H1 (cell line): ENCODE measurements at regions not wholly inside any gene's neighbourhood (a gene's known extent, or its start where the extent isn't known, plus 50 kb on each side); places are given as distances from the start of the nearest gene placed in this dataset.

Experiments
- CTCF ChIA-PET: fragments of 300-600 bp; sonication (Branson Sonifier 250); formaldehyde crosslinking; loops from one replicate; lab custom pipeline; 2021; ENCODE audit not compliant: partially characterized antibody; lab: Charles Lee
- POLR2A ChIA-PET: fragments of 300-600 bp; sonication (Branson Sonifier 250); formaldehyde crosslinking; loops from one replicate; lab custom pipeline; 2021; ENCODE audit warnings: inconsistent platforms; ENCODE audit not compliant: partially characterized antibody; lab: Charles Lee
- DNase-seq, 2 experiments: peaks; one replicate each; pipeline versions ENCODE4 v3.0.0 to v3.0.0-alpha.2; 2010 to 2022; ENCODE audit warnings: low spot score in 2 of 2, low read depth in 1 of 2, mixed read lengths in 1 of 2
- FAIRE-seq: peaks from 2 replicates; lab custom pipeline; 2011; peaks lifted over from hg19 to GRCh38; lab: Jason Lieb, UNC
- H2AFZ ChIP-seq: 2 replicates; pipeline ENCODE4 v1.8.1; 2012; ENCODE audit warnings: low read length, inconsistent platforms
- H2AK5ac ChIP-seq: 2 replicates; pipeline ENCODE4 v1.6.1; 2013; ENCODE audit warnings: low read depth, low read length
- H2BK120ac ChIP-seq: replicated peaks from 2 replicates; pipeline ENCODE3; 2013; ENCODE audit warnings: low read depth, low read length, inconsistent platforms
- H2BK12ac ChIP-seq: 2 replicates; pipeline ENCODE4 v1.6.1; 2013; ENCODE audit warnings: low read depth, low read length
- H2BK15ac ChIP-seq: 2 replicates; pipeline ENCODE4 v1.6.1; 2013; ENCODE audit warnings: low read length
- H2BK20ac ChIP-seq: 2 replicates; pipeline ENCODE4 v1.6.1; 2013; ENCODE audit warnings: low read length
- H2BK5ac ChIP-seq: 2 replicates; pipeline ENCODE4 v1.6.1; 2013; ENCODE audit warnings: low read depth, low read length
- H3K14ac ChIP-seq: 2 replicates; pipeline ENCODE4 v1.6.1; 2013; ENCODE audit warnings: inconsistent platforms; ENCODE audit not compliant: insufficient read length
- H3K18ac ChIP-seq: 2 replicates; pipeline ENCODE4 v1.6.1; 2013; ENCODE audit warnings: low read length; ENCODE audit errors: extremely low read depth
- H3K23ac ChIP-seq: 2 replicates; pipeline ENCODE4 v1.6.1; 2013; ENCODE audit warnings: inconsistent platforms; ENCODE audit not compliant: insufficient read length
- H3K23me2 ChIP-seq: 2 replicates; pipeline ENCODE4 v1.6.1; 2013; ENCODE audit warnings: low read depth, low read length
- H3K27ac ChIP-seq: 2 replicates; pipeline ENCODE4 v1.6.1; 2011; ENCODE audit warnings: low read depth, low read length, inconsistent platforms
- H3K27me3 ChIP-seq, 4 experiments: replicated peaks in 1 of 4; 1 replicate in 1 of 4; 2 replicates in 3 of 4; pipeline versions ENCODE4 v1.6.1 to v1.8.1; 2011 to 2013; ENCODE audit warnings: low read length in 3 of 4, mild to moderate bottlenecking in 3 of 4, inconsistent platforms in 2 of 4, mixed read lengths in 2 of 4, moderate library complexity in 1 of 4; ENCODE audit not compliant: control insufficient read depth in 3 of 4, insufficient read depth in 3 of 4; ENCODE audit errors: extremely low read depth in 1 of 4
- H3K36me3 ChIP-seq, 4 experiments: 2 replicates each; pipeline versions ENCODE4 v1.6.1 to v1.8.1; 2011 to 2013; ENCODE audit warnings: mild to moderate bottlenecking in 4 of 4, low read length in 3 of 4, moderate library complexity in 2 of 4, control low read depth in 1 of 4, inconsistent platforms in 1 of 4; ENCODE audit not compliant: insufficient read depth in 4 of 4, control insufficient read depth in 2 of 4
- H3K4ac ChIP-seq: replicated peaks from 2 replicates; pipeline ENCODE3; 2013; ENCODE audit warnings: low read length, low read depth, mixed read lengths, inconsistent platforms; ENCODE audit not compliant: insufficient read length
- H3K4me1 ChIP-seq, 4 experiments: replicated peaks in 1 of 4; 1 replicate in 1 of 4; 2 replicates in 3 of 4; pipeline versions ENCODE4 v1.6.1 to v1.8.1; 2011 to 2013; ENCODE audit warnings: low read length in 3 of 4, inconsistent platforms in 2 of 4, mixed read lengths in 1 of 4; ENCODE audit not compliant: insufficient read depth in 4 of 4, control insufficient read depth in 3 of 4
- H3K4me2 ChIP-seq, 2 experiments: 2 replicates each; pipeline versions ENCODE4 v1.6.1 to v1.8.1; 2011 to 2013; ENCODE audit warnings: low read depth in 2 of 2, low read length in 2 of 2, control low read depth in 1 of 2, inconsistent platforms in 1 of 2, mild to moderate bottlenecking in 1 of 2; ENCODE audit not compliant: insufficient read depth in 1 of 2
- H3K4me3 ChIP-seq, 4 experiments: fragments of 200-600, 300-600 bp in 1 of 4; sonication (generic), shearing (Covaris generic), sonication (Bioruptor Twin) in 1 of 4; 2 replicates each; pipeline versions ENCODE4 v1.5.1 to v1.8.1; 2011 to 2016; ENCODE audit warnings: low read length in 4 of 4, low read depth in 3 of 4, control low read depth in 2 of 4, inconsistent platforms in 2 of 4, mild to moderate bottlenecking in 2 of 4, mixed read lengths in 1 of 4, moderate library complexity in 1 of 4; ENCODE audit not compliant: insufficient read depth in 2 of 4; ENCODE audit errors: extremely low read depth in 1 of 4
- H3K56ac ChIP-seq: replicated peaks from 2 replicates; pipeline ENCODE3; 2013; ENCODE audit warnings: low read depth, mild to moderate bottlenecking, mixed read lengths, low read length, inconsistent platforms; ENCODE audit not compliant: insufficient read length
- H3K79me1 ChIP-seq: 2 replicates; pipeline ENCODE4 v1.6.1; 2013; ENCODE audit warnings: low read depth, low read length, control low read depth
- H3K79me2 ChIP-seq, 2 experiments: 2 replicates each; pipeline versions ENCODE4 v1.6.1 to v1.8.1; 2012 to 2013; ENCODE audit warnings: low read length in 2 of 2, mild to moderate bottlenecking in 2 of 2, inconsistent platforms in 1 of 2; ENCODE audit not compliant: insufficient read depth in 2 of 2, control insufficient read depth in 1 of 2
- H3K9ac ChIP-seq, 4 experiments: replicated peaks in 1 of 4; 1 replicate in 1 of 4; 2 replicates in 3 of 4; pipeline versions ENCODE4 v1.6.1 to v1.8.1; 2011 to 2013; ENCODE audit warnings: low read depth in 3 of 4, low read length in 3 of 4, control low read depth in 2 of 4, mild to moderate bottlenecking in 2 of 4, moderate library complexity in 2 of 4, inconsistent platforms in 1 of 4; ENCODE audit errors: extremely low read depth in 1 of 4
- H3K9me3 ChIP-seq, 2 experiments: 2 replicates each; pipeline versions ENCODE4 v1.6.1 to v1.8.1; 2012 to 2013; ENCODE audit warnings: mild to moderate bottlenecking in 2 of 2, moderate library complexity in 2 of 2, control low read depth in 1 of 2, inconsistent platforms in 1 of 2, low read depth in 1 of 2, low read length in 1 of 2, mixed read lengths in 1 of 2; ENCODE audit not compliant: insufficient read depth in 2 of 2
- H4K20me1 ChIP-seq, 2 experiments: replicated peaks in 1 of 2; 2 replicates each; pipeline versions ENCODE3 to v1.8.1; 2011 to 2013; ENCODE audit warnings: inconsistent platforms in 2 of 2, low read length in 2 of 2, mild to moderate bottlenecking in 1 of 2; ENCODE audit not compliant: insufficient read depth in 2 of 2, control insufficient read depth in 1 of 2
- H4K5ac ChIP-seq: 2 replicates; pipeline ENCODE4 v1.6.1; 2013; ENCODE audit warnings: low read length, low read depth, mixed read lengths, inconsistent platforms; ENCODE audit not compliant: insufficient read length
- H4K8ac ChIP-seq: 2 replicates; pipeline ENCODE4 v1.8.0; 2013; ENCODE audit warnings: mild to moderate bottlenecking, moderate library complexity, low read length, inconsistent platforms; ENCODE audit not compliant: insufficient read depth; ENCODE audit errors: extremely low read depth
- H4K91ac ChIP-seq: replicated peaks from 2 replicates; pipeline ENCODE3; 2013; ENCODE audit warnings: low read length, mixed read lengths, inconsistent platforms; ENCODE audit not compliant: insufficient read length
- CBX5 ChIP-seq: fragments of 300-800, 300-1000 bp; sonication (generic); IDR thresholded peaks from 2 replicates; pipeline ENCODE4 v1.7.1; 2016; ENCODE audit warnings: antibody characterized with exemption, low read length, low read depth
- PHF8 ChIP-seq: fragments of 200-600 bp; sonication (generic); conservative IDR thresholded peaks from 2 replicates; pipeline ENCODE4 v1.7.1; 2012; ENCODE audit warnings: low read depth, mild to moderate bottlenecking, inconsistent platforms, low read length, moderate library complexity
- whole genome bisulfite sequencing, 2 experiments: shearing (Covaris generic) in 1 of 2; methylation state at CpG; one replicate each; pipeline versions ENCODE4 v1.1.6 to v1.1.7; 2013 to 2015; ENCODE audit warnings: low lambda C conversion rate in 2 of 2, mixed read lengths in 2 of 2, inconsistent platforms in 1 of 2, low coverage in 1 of 2, missing lambda C conversion rate in 1 of 2; ENCODE audit not compliant: insufficient replicate concordance in 2 of 2, insufficient coverage in 1 of 2, insufficient read length in 1 of 2; ENCODE audit errors: extremely low coverage in 1 of 2, missing lambda C conversion rate in 1 of 2; 5-methylcytosine and 5-hydroxymethylcytosine counted together

DNA sequence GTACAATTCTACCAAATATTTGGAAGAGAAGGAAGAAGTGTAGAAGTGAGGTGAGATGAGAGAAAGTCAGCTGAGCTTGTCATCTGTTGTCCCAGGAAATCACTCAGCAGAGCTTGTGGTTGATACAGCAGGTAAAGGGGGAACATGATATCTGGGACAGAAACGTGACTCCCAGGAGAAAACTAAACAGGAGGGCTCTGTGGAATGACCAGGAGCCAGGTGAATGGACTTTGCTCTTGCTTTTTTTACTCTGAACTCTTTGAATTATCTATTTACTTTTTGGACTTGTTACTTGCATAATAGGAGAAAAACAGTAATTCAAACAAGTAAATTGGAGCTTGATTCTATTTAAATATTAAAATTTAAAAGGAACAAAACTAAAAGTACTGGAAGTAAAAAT lies 555.6 kb upstream of the FRG1 start:
- ChIA-PET POLR2A (no interaction called here), CTCF (interaction anchor here (1.5 kb wide), 1 partner anchor 408 kb away, joined by 4 read pairs; no protein-coding TSS in a partner anchor)
- Histone ChIP-seq H3K9me3 (no peaks in the 10 kb centered on the region; a peak in 1 of 4 replicates), H2BK20ac (no peak overlapping the region), H3K36me3 (no peaks in the 10 kb centered on the region), H2BK15ac (no peak overlapping the region), H3K27me3 (no peaks in the 10 kb centered on the region), H3K4me3 (no peak overlapping the region), H3K9ac (no peak overlapping the region), H3K4ac (no peak overlapping the region), H4K20me1 (no peaks in the 10 kb centered on the region), H3K56ac (no peak overlapping the region), H3K79me2 (no peaks in the 10 kb centered on the region), H4K8ac (no peak overlapping the region), H3K27ac (no peak overlapping the region), H2AK5ac (no peak overlapping the region), H3K4me2 (no peak overlapping the region), H2BK120ac (no peak overlapping the region), H3K18ac (no peak overlapping the region), H3K23me2 (no peaks in the 10 kb centered on the region), H4K91ac (no peak overlapping the region), H3K79me1 (no peaks in the 10 kb centered on the region), H2BK12ac (no peak overlapping the region), H2BK5ac (no peak overlapping the region), H4K5ac (no peak overlapping the region), H3K14ac (no peak overlapping the region), H3K23ac (no peak overlapping the region), H3K4me1 (no peaks in the 10 kb centered on the region), H2AFZ (no peak overlapping the region)
- 74% methylated on average over 1 of the region's 1 CpG; no CpG with 5 or more reads in 1 of the 2 experiments for WGBS, 2 experiments
- DNase-seq, result no peak
- no peak for FAIRE-seq
- TF ChIP-seq CBX5 (no peak), PHF8 (no peak)
